ENCODE measurements at regions not wholly inside any gene's neighbourhood (a gene's known extent, or its start where the extent isn't known, plus 50 kb on each side); places are given as distances from the start of the nearest gene placed in this dataset.

GRCh38 chr2:72004201-72004915 is 143.3 kb downstream of the CYP26B1 start:
- TF ChIP-seq, protein P1, sequence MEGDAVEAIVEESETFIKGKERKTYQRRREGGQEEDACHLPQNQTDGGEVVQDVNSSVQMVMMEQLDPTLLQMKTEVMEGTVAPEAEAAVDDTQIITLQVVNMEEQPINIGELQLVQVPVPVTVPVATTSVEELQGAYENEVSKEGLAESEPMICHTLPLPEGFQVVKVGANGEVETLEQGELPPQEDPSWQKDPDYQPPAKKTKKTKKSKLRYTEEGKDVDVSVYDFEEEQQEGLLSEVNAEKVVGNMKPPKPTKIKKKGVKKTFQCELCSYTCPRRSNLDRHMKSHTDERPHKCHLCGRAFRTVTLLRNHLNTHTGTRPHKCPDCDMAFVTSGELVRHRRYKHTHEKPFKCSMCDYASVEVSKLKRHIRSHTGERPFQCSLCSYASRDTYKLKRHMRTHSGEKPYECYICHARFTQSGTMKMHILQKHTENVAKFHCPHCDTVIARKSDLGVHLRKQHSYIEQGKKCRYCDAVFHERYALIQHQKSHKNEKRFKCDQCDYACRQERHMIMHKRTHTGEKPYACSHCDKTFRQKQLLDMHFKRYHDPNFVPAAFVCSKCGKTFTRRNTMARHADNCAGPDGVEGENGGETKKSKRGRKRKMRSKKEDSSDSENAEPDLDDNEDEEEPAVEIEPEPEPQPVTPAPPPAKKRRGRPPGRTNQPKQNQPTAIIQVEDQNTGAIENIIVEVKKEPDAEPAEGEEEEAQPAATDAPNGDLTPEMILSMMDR (IDR thresholded peaks at IDR 0.05; ENCODE audit: low read length): no peak
- no peak for TF ChIP-seq EZH2phosphoT487 (IDR thresholded peaks at IDR 0.05; ENCODE audit: low read length)

All from MM.1S (cell line).